H1 (cell line): ENCODE measurements at regions not wholly inside any gene's neighbourhood (a gene's known extent, or its start where the extent isn't known, plus 50 kb on each side); places are given as distances from the start of the nearest gene placed in this dataset.

ENCODE experiments used
- CTCF ChIA-PET: fragments of 300-600 bp; sonication (Branson Sonifier 250); formaldehyde crosslinking; loops from one replicate; lab custom pipeline; 2021; ENCODE audit not compliant: partially characterized antibody; lab: Charles Lee
- POLR2A ChIA-PET: fragments of 300-600 bp; sonication (Branson Sonifier 250); formaldehyde crosslinking; loops from one replicate; lab custom pipeline; 2021; ENCODE audit warnings: inconsistent platforms; ENCODE audit not compliant: partially characterized antibody; lab: Charles Lee
- DNase-seq, 2 experiments: peaks; one replicate each; pipeline versions ENCODE4 v3.0.0 to v3.0.0-alpha.2; 2010 to 2022; ENCODE audit warnings: low spot score in 2 of 2, low read depth in 1 of 2, mixed read lengths in 1 of 2
- FAIRE-seq: peaks from 2 replicates; lab custom pipeline; 2011; peaks lifted over from hg19 to GRCh38; lab: Jason Lieb, UNC
- H2AFZ ChIP-seq: 2 replicates; pipeline ENCODE4 v1.8.1; 2012; ENCODE audit warnings: low read length, inconsistent platforms
- H2AK5ac ChIP-seq: 2 replicates; pipeline ENCODE4 v1.6.1; 2013; ENCODE audit warnings: low read depth, low read length
- H2BK120ac ChIP-seq: replicated peaks from 2 replicates; pipeline ENCODE3; 2013; ENCODE audit warnings: low read depth, low read length, inconsistent platforms
- H2BK12ac ChIP-seq: 2 replicates; pipeline ENCODE4 v1.6.1; 2013; ENCODE audit warnings: low read depth, low read length
- H2BK15ac ChIP-seq: 2 replicates; pipeline ENCODE4 v1.6.1; 2013; ENCODE audit warnings: low read length
- H2BK20ac ChIP-seq: 2 replicates; pipeline ENCODE4 v1.6.1; 2013; ENCODE audit warnings: low read length
- H2BK5ac ChIP-seq: 2 replicates; pipeline ENCODE4 v1.6.1; 2013; ENCODE audit warnings: low read depth, low read length
- H3K14ac ChIP-seq: 2 replicates; pipeline ENCODE4 v1.6.1; 2013; ENCODE audit warnings: inconsistent platforms; ENCODE audit not compliant: insufficient read length
- H3K18ac ChIP-seq: 2 replicates; pipeline ENCODE4 v1.6.1; 2013; ENCODE audit warnings: low read length; ENCODE audit errors: extremely low read depth
- H3K23ac ChIP-seq: 2 replicates; pipeline ENCODE4 v1.6.1; 2013; ENCODE audit warnings: inconsistent platforms; ENCODE audit not compliant: insufficient read length
- H3K23me2 ChIP-seq: 2 replicates; pipeline ENCODE4 v1.6.1; 2013; ENCODE audit warnings: low read depth, low read length
- H3K27ac ChIP-seq: 2 replicates; pipeline ENCODE4 v1.6.1; 2011; ENCODE audit warnings: low read depth, low read length, inconsistent platforms
- H3K27me3 ChIP-seq, 4 experiments: replicated peaks in 1 of 4; 1 replicate in 1 of 4; 2 replicates in 3 of 4; pipeline versions ENCODE4 v1.6.1 to v1.8.1; 2011 to 2013; ENCODE audit warnings: low read length in 3 of 4, mild to moderate bottlenecking in 3 of 4, inconsistent platforms in 2 of 4, mixed read lengths in 2 of 4, moderate library complexity in 1 of 4; ENCODE audit not compliant: control insufficient read depth in 3 of 4, insufficient read depth in 3 of 4; ENCODE audit errors: extremely low read depth in 1 of 4
- H3K36me3 ChIP-seq, 4 experiments: 2 replicates each; pipeline versions ENCODE4 v1.6.1 to v1.8.1; 2011 to 2013; ENCODE audit warnings: mild to moderate bottlenecking in 4 of 4, low read length in 3 of 4, moderate library complexity in 2 of 4, control low read depth in 1 of 4, inconsistent platforms in 1 of 4; ENCODE audit not compliant: insufficient read depth in 4 of 4, control insufficient read depth in 2 of 4
- H3K4ac ChIP-seq: replicated peaks from 2 replicates; pipeline ENCODE3; 2013; ENCODE audit warnings: low read length, low read depth, mixed read lengths, inconsistent platforms; ENCODE audit not compliant: insufficient read length
- H3K4me1 ChIP-seq, 4 experiments: replicated peaks in 1 of 4; 1 replicate in 1 of 4; 2 replicates in 3 of 4; pipeline versions ENCODE4 v1.6.1 to v1.8.1; 2011 to 2013; ENCODE audit warnings: low read length in 3 of 4, inconsistent platforms in 2 of 4, mixed read lengths in 1 of 4; ENCODE audit not compliant: insufficient read depth in 4 of 4, control insufficient read depth in 3 of 4
- H3K4me2 ChIP-seq, 2 experiments: 2 replicates each; pipeline versions ENCODE4 v1.6.1 to v1.8.1; 2011 to 2013; ENCODE audit warnings: low read depth in 2 of 2, low read length in 2 of 2, control low read depth in 1 of 2, inconsistent platforms in 1 of 2, mild to moderate bottlenecking in 1 of 2; ENCODE audit not compliant: insufficient read depth in 1 of 2
- H3K4me3 ChIP-seq, 4 experiments: fragments of 200-600, 300-600 bp in 1 of 4; sonication (generic), shearing (Covaris generic), sonication (Bioruptor Twin) in 1 of 4; 2 replicates each; pipeline versions ENCODE4 v1.5.1 to v1.8.1; 2011 to 2016; ENCODE audit warnings: low read length in 4 of 4, low read depth in 3 of 4, control low read depth in 2 of 4, inconsistent platforms in 2 of 4, mild to moderate bottlenecking in 2 of 4, mixed read lengths in 1 of 4, moderate library complexity in 1 of 4; ENCODE audit not compliant: insufficient read depth in 2 of 4; ENCODE audit errors: extremely low read depth in 1 of 4
- H3K56ac ChIP-seq: replicated peaks from 2 replicates; pipeline ENCODE3; 2013; ENCODE audit warnings: low read depth, mild to moderate bottlenecking, mixed read lengths, low read length, inconsistent platforms; ENCODE audit not compliant: insufficient read length
- H3K79me1 ChIP-seq: 2 replicates; pipeline ENCODE4 v1.6.1; 2013; ENCODE audit warnings: low read depth, low read length, control low read depth
- H3K79me2 ChIP-seq, 2 experiments: 2 replicates each; pipeline versions ENCODE4 v1.6.1 to v1.8.1; 2012 to 2013; ENCODE audit warnings: low read length in 2 of 2, mild to moderate bottlenecking in 2 of 2, inconsistent platforms in 1 of 2; ENCODE audit not compliant: insufficient read depth in 2 of 2, control insufficient read depth in 1 of 2
- H3K9ac ChIP-seq, 4 experiments: replicated peaks in 1 of 4; 1 replicate in 1 of 4; 2 replicates in 3 of 4; pipeline versions ENCODE4 v1.6.1 to v1.8.1; 2011 to 2013; ENCODE audit warnings: low read depth in 3 of 4, low read length in 3 of 4, control low read depth in 2 of 4, mild to moderate bottlenecking in 2 of 4, moderate library complexity in 2 of 4, inconsistent platforms in 1 of 4; ENCODE audit errors: extremely low read depth in 1 of 4
- H3K9me3 ChIP-seq, 2 experiments: 2 replicates each; pipeline versions ENCODE4 v1.6.1 to v1.8.1; 2012 to 2013; ENCODE audit warnings: mild to moderate bottlenecking in 2 of 2, moderate library complexity in 2 of 2, control low read depth in 1 of 2, inconsistent platforms in 1 of 2, low read depth in 1 of 2, low read length in 1 of 2, mixed read lengths in 1 of 2; ENCODE audit not compliant: insufficient read depth in 2 of 2
- H4K20me1 ChIP-seq, 2 experiments: replicated peaks in 1 of 2; 2 replicates each; pipeline versions ENCODE3 to v1.8.1; 2011 to 2013; ENCODE audit warnings: inconsistent platforms in 2 of 2, low read length in 2 of 2, mild to moderate bottlenecking in 1 of 2; ENCODE audit not compliant: insufficient read depth in 2 of 2, control insufficient read depth in 1 of 2
- H4K5ac ChIP-seq: 2 replicates; pipeline ENCODE4 v1.6.1; 2013; ENCODE audit warnings: low read length, low read depth, mixed read lengths, inconsistent platforms; ENCODE audit not compliant: insufficient read length
- H4K8ac ChIP-seq: 2 replicates; pipeline ENCODE4 v1.8.0; 2013; ENCODE audit warnings: mild to moderate bottlenecking, moderate library complexity, low read length, inconsistent platforms; ENCODE audit not compliant: insufficient read depth; ENCODE audit errors: extremely low read depth
- H4K91ac ChIP-seq: replicated peaks from 2 replicates; pipeline ENCODE3; 2013; ENCODE audit warnings: low read length, mixed read lengths, inconsistent platforms; ENCODE audit not compliant: insufficient read length
- GABPA ChIP-seq: IDR thresholded peaks from 2 replicates; pipeline ENCODE4 v1.6.1; 2011; ENCODE audit warnings: mild to moderate bottlenecking, low read length, moderate library complexity, borderline replicate concordance; ENCODE audit not compliant: insufficient read depth
- JUN ChIP-seq: IDR thresholded peaks from 2 replicates; pipeline ENCODE4 v1.6.1; 2011; ENCODE audit warnings: low read depth, mild to moderate bottlenecking, improper control_type of control experiment, low read length
- NANOG ChIP-seq: IDR thresholded peaks from 2 replicates; pipeline ENCODE4 v1.6.1; 2011; ENCODE audit warnings: low read length, low read depth, mild to moderate bottlenecking, inconsistent platforms; ENCODE audit not compliant: insufficient read depth, poor library complexity, severe bottlenecking
- RFX5 ChIP-seq: IDR thresholded peaks from 2 replicates; pipeline ENCODE4 v1.6.1; 2011; ENCODE audit warnings: low read depth, low read length, improper control_type of control experiment, borderline replicate concordance
- RNF2 ChIP-seq: fragments of 200-900, 300-1000 bp; sonication (generic); IDR thresholded peaks from 2 replicates; pipeline ENCODE4 v1.7.1; 2016; ENCODE audit warnings: borderline replicate concordance, low read depth, mild to moderate bottlenecking, antibody characterized with exemption, low read length; ENCODE audit not compliant: poor library complexity, severe bottlenecking; ENCODE audit errors: missing control alignments
- TBP ChIP-seq: IDR thresholded peaks from 2 replicates; pipeline ENCODE4 v1.6.1; 2011; ENCODE audit warnings: low read depth, low read length, improper control_type of control experiment
- WGBS, 2 experiments: shearing (Covaris generic) in 1 of 2; methylation state at CpG; one replicate each; pipeline versions ENCODE4 v1.1.6 to v1.1.7; 2013 to 2015; ENCODE audit warnings: low lambda C conversion rate in 2 of 2, mixed read lengths in 2 of 2, inconsistent platforms in 1 of 2, low coverage in 1 of 2, missing lambda C conversion rate in 1 of 2; ENCODE audit not compliant: insufficient replicate concordance in 2 of 2, insufficient coverage in 1 of 2, insufficient read length in 1 of 2; ENCODE audit errors: extremely low coverage in 1 of 2, missing lambda C conversion rate in 1 of 2; 5-methylcytosine and 5-hydroxymethylcytosine counted together

- Histone ChIP-seq H3K14ac (no peak overlapping the region), H3K56ac (no peak overlapping the region), H4K91ac (no peak overlapping the region), H2BK120ac (no peak overlapping the region), H2AFZ (no peak overlapping the region), H3K23me2 (no peaks in the 10 kb centered on the region), H3K79me2 (no peaks in the 10 kb centered on the region), H3K18ac (no peak overlapping the region), H3K9ac (no peak overlapping the region), H3K4me2 (no peak overlapping the region), H2BK15ac (no peak overlapping the region), H3K27me3 (peaks cover 0 to 7% (median 1%) of the 10 kb centered on the region in 4 experiments; a peak in 4 of 7 replicates), H4K8ac (no peak overlapping the region), H3K4me1 (peaks cover 2 to 10% (median 5%) of the 10 kb centered on the region in 4 experiments; a peak in 6 of 7 replicates), H2BK12ac (no peak overlapping the region), H2BK20ac (no peak overlapping the region), H3K36me3 (no peaks in the 10 kb centered on the region), H3K23ac (no peak overlapping the region), H2BK5ac (no peak overlapping the region), H3K4me3 (no peak overlapping the region), H3K4ac (no peak overlapping the region), H3K9me3 (no peaks in the 10 kb centered on the region), H4K5ac (no peak overlapping the region), H3K27ac (no peak overlapping the region), H3K79me1 (no peaks in the 10 kb centered on the region), H4K20me1 (no peaks in the 10 kb centered on the region), H2AK5ac (no peak overlapping the region)
- POLR2A ChIA-PET: interaction anchor here (1.2 kb wide), 1 partner anchor 61 kb away, joined by 3 read pairs; no protein-coding TSS in a partner anchor
- WGBS, 2 experiments: 60% methylated on average over 1 of the region's 1 CpG; no CpG with 5 or more reads in 1 of the 2 experiments
- TF ChIP-seq NANOG (no peak), RFX5 (no peak), RNF2 (no peak), GABPA (no peak), TBP (no peak), JUN (no peak)
- CTCF ChIA-PET: interaction anchor here (0.7 to 1.9 kb wide), 8 partner anchors 10 to 92 kb away, joined by 3 to 6 read pairs (median 3); no protein-coding TSS in a partner anchor
- FAIRE-seq: no peak
- DNase-seq: no peak
Observed at GRCh38 chr18:23320709-23321236, 132.3 kb upstream of the RIOK3 start.
